Ishikawa (cell line): ENCODE measurements at regions not wholly inside any gene's neighbourhood (a gene's known extent, or its start where the extent isn't known, plus 50 kb on each side); places are given as distances from the start of the nearest gene placed in this dataset.

Source experiments
- CEBPB ChIP-seq: IDR thresholded peaks from 2 replicates; pipeline ENCODE4 v1.6.1; 2012
- CREB1 ChIP-seq: IDR thresholded peaks from 2 replicates; pipeline ENCODE4 v1.6.1; 2012; ENCODE audit warnings: low read depth
- EGR1 ChIP-seq: IDR thresholded peaks from 2 replicates; pipeline ENCODE4 v1.6.1; 2012
- MAX ChIP-seq: IDR thresholded peaks from 2 replicates; pipeline ENCODE4 v1.6.1; 2012
- NFIC ChIP-seq: IDR thresholded peaks from 2 replicates; pipeline ENCODE4 v1.6.1; 2012
- RAD21 ChIP-seq: IDR thresholded peaks from 2 replicates; pipeline ENCODE4 v1.6.1; 2012; ENCODE audit warnings: low read depth
- REST ChIP-seq: IDR thresholded peaks from 2 replicates; pipeline ENCODE4 v1.6.1; 2012; ENCODE audit warnings: low read depth, mild to moderate bottlenecking
- YY1 ChIP-seq: IDR thresholded peaks from 2 replicates; pipeline ENCODE4 v1.6.1; 2012; ENCODE audit warnings: low read depth

GRCh38 chr4:159582685-159583084 is 479.8 kb downstream of the RAPGEF2 start:
- TF ChIP-seq CREB1: no peak
- TF ChIP-seq RAD21: no peak
- TF ChIP-seq EGR1: no peak
- TF ChIP-seq YY1: no peak
- TF ChIP-seq MAX: no peak
- TF ChIP-seq CEBPB: no peak
- TF ChIP-seq REST: no peak
- TF ChIP-seq NFIC: no peak
